ENCODE measurements at regions not wholly inside any gene's neighbourhood (a gene's known extent, or its start where the extent isn't known, plus 50 kb on each side); places are given as distances from the start of the nearest gene placed in this dataset.

- TF ChIP-seq EZH2 (IDR thresholded peaks at IDR 0.05) (no peak), CTCF (IDR thresholded peaks at IDR 0.05) (no peak)
These were observed 576.2 kb upstream of the CTNND2 start for GRCh38 chr5:12480487-12480886.
